Osteocyte (in vitro differentiated cells): ENCODE measurements at regions not wholly inside any gene's neighbourhood (a gene's known extent, or its start where the extent isn't known, plus 50 kb on each side); places are given as distances from the start of the nearest gene placed in this dataset.

ENCODE experiments used
- DNase-seq: peaks from one replicate; pipeline ENCODE4 v3.0.0; 2021; ENCODE audit warnings: mixed read lengths; ENCODE audit not compliant: unreplicated experiment; ENCODE audit errors: extremely low spot score
- H3K27ac Mint-ChIP-seq: one replicate; pipeline ENCODE4 v1.8.0; 2021; ENCODE audit warnings: mild to moderate bottlenecking, mixed read lengths; ENCODE audit not compliant: unreplicated experiment
- H3K27me3 Mint-ChIP-seq: one replicate; pipeline ENCODE4 v1.8.0; 2021; ENCODE audit warnings: mixed read lengths; ENCODE audit not compliant: unreplicated experiment
- H3K36me3 Mint-ChIP-seq: one replicate; pipeline ENCODE4 v1.8.0; 2021; ENCODE audit warnings: mixed read lengths; ENCODE audit not compliant: unreplicated experiment
- H3K4me1 Mint-ChIP-seq: one replicate; pipeline ENCODE4 v1.8.0; 2021; ENCODE audit warnings: mixed read lengths; ENCODE audit not compliant: unreplicated experiment
- H3K4me3 Mint-ChIP-seq: one replicate; pipeline ENCODE4 v1.8.0; 2021; ENCODE audit warnings: mild to moderate bottlenecking, moderate library complexity, mixed read lengths; ENCODE audit not compliant: unreplicated experiment
- H3K9me3 Mint-ChIP-seq: one replicate; pipeline ENCODE4 v1.8.0; 2021; ENCODE audit warnings: mixed read lengths; ENCODE audit not compliant: unreplicated experiment
- CTCF ChIP-seq: fragments of 200-600 bp; sonication (generic); IDR thresholded peaks from 2 replicates; pipeline ENCODE4 v1.5.0; 2021; ENCODE audit warnings: antibody characterized with exemption, mild to moderate bottlenecking, moderate library complexity

- no peak for TF ChIP-seq CTCF
- Mint-ChIP-seq H3K4me1 (no peaks in the 10 kb centered on the region), H3K27ac (no peak overlapping the region), H3K4me3 (no peak overlapping the region), H3K9me3 (peaks cover 43% of the 10 kb centered on the region), H3K36me3 (no peaks in the 10 kb centered on the region), H3K27me3 (no peaks in the 10 kb centered on the region)
- DNase-seq = no peak
Observed at GRCh38 chr18:4987452-4988405, 209.3 kb downstream of the AKAIN1 start.

GRCh38 chr18:4986677-4987076, 210.4 kb downstream of the AKAIN1 start:
- Mint-ChIP-seq H3K9me3 (peaks cover 52% of the 10 kb centered on the region), H3K27ac (no peak overlapping the region), H3K27me3 (no peaks in the 10 kb centered on the region), H3K4me3 (no peak overlapping the region), H3K4me1 (no peaks in the 10 kb centered on the region), H3K36me3 (no peaks in the 10 kb centered on the region)
- DNase-seq = no peak
- TF ChIP-seq CTCF = no peak

- Mint-ChIP-seq H3K27me3 (no peaks in the 10 kb centered on the region), H3K4me1 (no peaks in the 10 kb centered on the region), H3K36me3 (no peaks in the 10 kb centered on the region), H3K27ac (no peak overlapping the region), H3K9me3 (peaks cover 52% of the 10 kb centered on the region), H3K4me3 (no peak overlapping the region)
- no peak for DNase-seq
- TF ChIP-seq CTCF = no peak
Observed at GRCh38 chr18:4986066-4986465, 211.0 kb downstream of the AKAIN1 start.

GRCh38 chr18:4961121-4961909, 235.7 kb downstream of the AKAIN1 start:
- no peak overlapping the region for H3K27ac Mint-ChIP-seq
- no peaks in the 10 kb centered on the region for H3K4me1 Mint-ChIP-seq
- no peak for TF ChIP-seq CTCF
- no peak overlapping the region for H3K4me3 Mint-ChIP-seq
- peaks cover 57% of the 10 kb centered on the region for H3K9me3 Mint-ChIP-seq
- no peaks in the 10 kb centered on the region for H3K27me3 Mint-ChIP-seq
- no peak for DNase-seq
- no peaks in the 10 kb centered on the region for H3K36me3 Mint-ChIP-seq

GRCh38 chr18:4960578-4960977, 236.5 kb downstream of the AKAIN1 start:
- H3K27me3 Mint-ChIP-seq = no peaks in the 10 kb centered on the region
- H3K27ac Mint-ChIP-seq = no peak overlapping the region
- H3K36me3 Mint-ChIP-seq = no peaks in the 10 kb centered on the region
- no peak for TF ChIP-seq CTCF
- H3K4me1 Mint-ChIP-seq = no peaks in the 10 kb centered on the region
- DNase-seq = no peak
- H3K9me3 Mint-ChIP-seq = peaks cover 57% of the 10 kb centered on the region
- no peak overlapping the region for H3K4me3 Mint-ChIP-seq
